ENCODE measurements at regions not wholly inside any gene's neighbourhood (a gene's known extent, or its start where the extent isn't known, plus 50 kb on each side); places are given as distances from the start of the nearest gene placed in this dataset.
A peak's percentile ranks its signal among the peaks of the same experiment; 100 is the strongest.

GRCh38 chr2:9156483-9156882, 50.1 kb upstream of the ASAP2 start:
- DNase-seq (ENCODE audit: low spot score): no peak

GRCh38 chr2:9154061-9154460, 52.6 kb upstream of the ASAP2 start:
- no peak for DNase-seq (ENCODE audit: low spot score)

GRCh38 chr2:9153643-9153980, 53.0 kb upstream of the ASAP2 start:
- DNase-seq (ENCODE audit: low spot score): no peak

DNA sequence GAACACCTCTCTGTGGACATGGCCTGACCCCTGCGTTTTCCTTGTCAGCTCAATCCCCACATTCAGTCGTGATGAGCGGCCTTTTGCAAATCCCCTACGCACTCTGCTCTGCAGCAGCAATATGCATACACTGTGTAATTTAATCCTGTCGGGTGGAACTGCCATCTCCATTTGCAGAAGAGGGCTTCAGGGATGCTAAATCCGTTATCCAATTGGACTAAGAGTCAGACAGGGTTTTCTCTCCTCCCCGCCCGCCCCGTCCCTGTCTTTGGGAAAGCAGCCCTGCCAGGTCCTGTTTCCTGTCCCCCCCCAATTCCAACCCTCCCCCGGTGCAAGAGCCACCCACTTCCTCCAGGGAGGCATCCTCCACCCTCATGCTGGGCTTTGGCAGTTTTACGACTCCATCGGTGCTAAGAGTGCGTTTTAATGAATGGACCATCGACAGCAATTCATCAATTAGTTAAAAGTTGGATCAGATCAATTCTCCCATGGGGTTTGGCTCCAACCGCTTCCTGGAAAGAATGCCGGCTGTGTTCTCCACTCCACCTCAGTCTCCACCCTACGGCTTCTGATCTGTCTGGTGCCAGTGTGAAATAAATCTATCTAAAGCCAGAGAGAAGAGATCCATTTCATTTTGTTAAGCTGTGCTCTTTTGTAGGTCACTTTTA, 53.5 kb upstream of the ASAP2 start:
- no peak for DNase-seq (ENCODE audit: low spot score)

GRCh38 chr2:9150906-9151305, 55.7 kb upstream of the ASAP2 start:
- DNase-seq (ENCODE audit: low spot score): no peak

GRCh38 chr2:9150568-9150900, 56.1 kb upstream of the ASAP2 start:
- DNase-seq (ENCODE audit: low spot score): no peak

- no peak for DNase-seq (ENCODE audit: low spot score)
Observed at GRCh38 chr2:9149726-9150567, 56.7 kb upstream of the ASAP2 start.

- DNase-seq (ENCODE audit: low spot score): no peak
Observed at GRCh38 chr2:9149388-9149660, 57.3 kb upstream of the ASAP2 start.

GRCh38 chr2:9146646-9147045, 60.0 kb upstream of the ASAP2 start:
- DNase-seq (ENCODE audit: low spot score): no peak

DNA sequence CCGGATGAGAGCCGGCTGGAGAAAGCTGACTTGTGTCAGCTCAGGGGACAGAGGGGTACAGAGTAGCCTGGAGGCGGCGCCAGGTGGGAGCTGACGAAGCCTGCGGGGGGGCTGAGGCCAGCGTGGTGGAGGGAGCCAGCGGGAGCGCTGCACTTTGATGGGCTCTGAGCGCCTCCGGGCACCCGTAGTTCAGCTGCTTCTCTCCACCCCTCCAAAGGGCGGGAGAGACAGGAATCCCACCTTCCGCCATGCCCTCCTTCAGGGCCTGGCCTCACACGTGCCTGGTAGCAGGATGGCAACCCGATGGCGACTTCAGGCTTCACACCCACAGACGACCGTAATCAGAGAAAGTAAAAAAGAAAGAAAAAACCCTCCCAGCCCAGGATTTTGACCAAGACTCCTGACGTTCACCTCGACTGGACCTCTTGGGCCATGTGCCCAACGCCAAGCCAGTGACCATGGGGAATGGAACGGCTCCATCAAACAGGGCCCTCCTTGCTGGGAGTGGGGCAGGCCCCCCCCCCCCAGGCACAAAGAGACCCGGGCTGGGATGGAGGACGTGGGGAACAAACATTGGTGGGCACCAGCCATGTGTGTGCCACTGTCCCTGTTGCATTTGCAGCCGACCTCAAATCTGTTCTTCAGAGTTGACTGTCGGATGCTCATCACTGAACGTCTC, 60.7 kb upstream of the ASAP2 start:
- no peak for DNase-seq (ENCODE audit: low spot score)

- DNase-seq (ENCODE audit: low spot score): no peak
Observed at GRCh38 chr2:9145109-9145751, 61.4 kb upstream of the ASAP2 start.

DNA sequence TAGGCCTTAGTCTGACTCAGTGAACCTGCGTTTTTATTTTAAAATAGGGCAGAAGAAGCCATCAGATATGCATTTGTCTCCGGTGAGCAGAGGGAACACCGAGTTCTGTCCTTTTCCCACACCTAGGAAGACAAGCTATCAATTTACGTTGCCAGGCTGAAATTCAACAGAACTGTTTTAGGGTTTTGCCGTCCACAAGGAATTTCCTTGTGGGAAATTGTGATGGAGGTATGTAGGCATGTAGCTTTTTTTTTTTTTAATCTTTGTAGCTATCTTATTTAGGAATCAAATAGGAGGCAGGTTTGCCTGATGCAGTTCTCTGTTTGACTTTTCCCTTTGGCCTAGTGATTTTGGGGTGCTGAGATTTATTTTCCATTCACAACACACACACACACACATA, 62.0 kb upstream of the ASAP2 start:
- no peak for DNase-seq (ENCODE audit: low spot score)

DNA sequence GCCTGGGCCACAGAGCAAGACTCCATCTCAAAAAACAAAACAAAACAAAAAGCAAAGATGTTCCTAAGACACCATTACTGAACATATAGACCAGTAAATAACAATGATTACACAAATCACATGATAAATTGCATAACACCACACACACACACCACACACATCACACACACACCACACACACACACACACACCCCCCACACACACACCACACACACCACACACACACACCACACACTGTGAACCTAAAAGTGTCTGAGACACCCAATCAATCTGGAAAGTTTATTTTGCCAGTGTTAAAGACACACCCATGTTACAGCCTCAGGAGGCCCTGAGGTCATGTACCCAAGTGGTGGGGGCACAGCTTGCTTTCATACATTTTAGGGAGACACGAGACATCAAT, 62.6 kb upstream of the ASAP2 start:
- DNase-seq (ENCODE audit: low spot score): no peak

DNA sequence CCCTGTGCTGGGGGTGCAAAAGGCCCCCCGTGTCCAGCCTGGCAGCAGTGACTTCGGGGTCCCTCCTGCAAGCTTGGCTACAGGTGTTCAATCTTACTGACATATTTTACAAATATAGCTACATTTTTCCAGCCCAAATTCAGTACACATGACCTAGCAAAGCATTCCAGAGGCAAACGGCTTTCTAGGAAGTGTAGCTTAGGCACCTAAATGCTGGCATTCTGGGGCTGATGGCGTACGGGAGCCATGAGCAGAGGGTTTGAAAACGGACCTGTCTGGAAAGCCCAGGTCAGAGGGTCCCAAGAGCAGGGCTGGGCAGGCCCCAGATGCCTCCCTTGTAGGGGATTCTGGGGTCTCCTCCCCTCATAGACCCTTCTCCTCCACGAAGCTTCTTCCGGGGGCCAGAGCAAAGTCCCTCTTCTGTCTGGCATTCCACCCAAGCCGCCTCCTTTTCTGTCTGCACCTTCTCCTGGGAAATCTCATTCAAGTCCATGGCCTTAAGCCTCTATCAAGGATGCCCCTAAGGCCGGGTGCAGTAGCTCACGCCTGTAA, 63.3 kb upstream of the ASAP2 start:
- no peak for DNase-seq (ENCODE audit: low spot score)

DNA sequence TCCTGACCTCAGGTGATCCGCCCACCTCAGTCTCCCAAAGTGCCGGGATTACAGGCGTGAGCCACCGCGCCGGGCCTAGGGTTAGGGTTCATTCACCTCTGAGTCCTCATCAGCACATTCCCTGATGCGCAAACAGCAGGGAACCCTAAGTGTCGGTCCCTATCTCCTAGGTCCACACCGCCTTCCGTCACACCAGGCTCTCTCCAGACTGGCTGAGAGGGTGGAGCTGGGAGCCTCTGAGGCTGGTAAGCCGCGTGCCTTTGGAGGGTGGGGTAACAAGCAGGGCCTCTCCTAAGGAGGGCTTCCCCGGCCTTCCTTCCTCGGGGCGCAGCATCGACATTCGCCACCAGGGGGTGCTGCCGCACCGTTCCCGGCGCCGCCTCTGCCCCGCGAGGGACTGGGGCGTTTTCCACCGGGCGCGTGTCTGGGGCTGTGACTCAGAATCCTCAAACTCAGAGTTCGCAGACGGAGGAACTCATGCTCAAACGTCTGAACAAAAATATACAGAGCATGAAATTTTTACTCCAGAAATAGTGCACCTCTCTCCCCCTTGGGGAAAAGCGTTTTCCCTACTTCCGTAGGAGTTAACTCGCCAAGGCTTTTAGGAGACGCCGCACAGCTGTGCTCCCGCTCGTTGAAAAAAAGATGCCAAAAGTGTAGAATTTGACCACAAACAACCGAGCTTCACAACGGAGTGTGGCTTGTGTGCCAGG, 63.9 kb upstream of the ASAP2 start:
- peak; percentile 58 for DNase-seq (ENCODE audit: low spot score)

DNA sequence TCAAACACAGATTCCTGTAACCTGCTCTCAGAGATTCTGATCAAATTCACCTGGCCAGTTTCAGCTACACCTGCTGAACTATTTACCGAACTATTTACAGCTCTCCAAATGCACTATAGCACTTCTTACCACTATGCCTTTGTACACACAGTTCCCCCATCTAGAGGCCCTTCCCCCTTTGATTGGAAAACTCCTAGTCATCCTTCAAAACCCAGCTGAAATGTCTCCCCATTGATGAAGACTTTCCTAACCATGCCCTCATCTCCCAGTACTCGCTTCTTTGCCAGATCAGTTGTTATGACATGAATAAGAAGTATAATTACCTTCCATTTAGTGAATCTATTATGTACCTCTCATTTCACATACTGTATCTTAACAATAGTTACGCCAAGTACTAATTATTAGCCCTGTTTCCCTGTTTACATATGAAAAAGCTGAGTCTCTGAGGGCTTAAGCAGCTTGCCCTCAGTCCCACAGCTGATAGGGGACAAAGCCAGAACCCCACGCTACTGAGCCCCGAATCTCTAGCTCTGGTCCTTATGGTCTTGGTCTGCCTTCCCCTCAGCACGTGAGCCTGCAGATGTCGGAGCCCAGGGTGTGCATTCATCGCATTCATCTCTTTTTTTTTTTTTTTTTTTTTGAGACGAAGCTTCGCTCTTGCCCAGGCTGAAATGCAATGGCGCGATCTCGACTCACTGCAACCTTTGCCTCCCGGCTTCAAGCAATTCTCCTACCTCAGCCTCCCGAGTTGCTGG, 64.7 kb upstream of the ASAP2 start:
- no peak for DNase-seq (ENCODE audit: low spot score)

DNA sequence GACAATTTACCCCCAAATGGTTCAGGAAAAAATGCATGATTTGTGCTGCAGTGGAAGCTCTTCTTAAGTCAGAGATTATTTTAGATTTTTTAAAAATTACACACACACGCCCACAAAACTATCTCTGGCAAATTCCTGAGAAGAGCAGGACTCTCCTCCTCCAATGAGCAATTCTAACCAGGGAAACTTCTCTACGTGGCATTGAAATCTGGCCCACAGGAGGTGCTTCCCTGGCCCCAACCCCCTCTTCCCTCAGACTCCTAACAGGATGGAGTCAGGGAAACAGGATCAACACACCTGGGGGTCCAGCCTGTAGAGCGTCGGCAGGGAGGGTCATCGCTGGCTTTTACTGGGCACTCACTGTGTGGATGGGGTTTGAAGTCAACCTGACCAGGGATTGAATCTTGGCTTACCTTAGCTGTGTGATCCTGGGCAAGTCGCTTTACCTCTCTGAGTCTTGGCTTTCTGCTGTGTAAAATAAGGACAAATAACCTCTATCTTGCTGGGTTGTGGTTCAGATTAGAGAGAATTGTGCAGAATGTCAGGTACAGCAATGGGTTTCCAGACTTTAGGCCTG, 65.4 kb upstream of the ASAP2 start:
- DNase-seq (ENCODE audit: low spot score): no peak

DNA sequence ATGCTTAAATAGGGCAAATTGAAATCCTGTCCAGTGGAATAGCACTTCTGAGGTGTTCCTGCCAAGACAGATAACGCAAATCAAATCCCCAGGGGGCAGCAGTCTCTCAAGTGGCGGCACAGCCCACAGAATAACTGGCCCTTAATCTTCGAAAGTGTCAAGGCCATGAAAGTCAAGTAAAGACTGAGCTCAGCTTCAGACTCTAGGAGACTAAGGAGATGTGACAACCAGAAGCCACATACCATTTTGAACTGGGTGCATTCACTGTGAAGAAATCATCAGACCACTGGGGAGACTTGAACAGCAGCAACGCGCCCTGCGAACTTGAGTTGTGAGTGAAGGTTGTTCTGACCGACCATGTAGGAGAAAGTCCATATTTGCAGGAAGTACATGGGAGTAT, 66.0 kb upstream of the ASAP2 start:
- no peak for DNase-seq (ENCODE audit: low spot score)

DNA sequence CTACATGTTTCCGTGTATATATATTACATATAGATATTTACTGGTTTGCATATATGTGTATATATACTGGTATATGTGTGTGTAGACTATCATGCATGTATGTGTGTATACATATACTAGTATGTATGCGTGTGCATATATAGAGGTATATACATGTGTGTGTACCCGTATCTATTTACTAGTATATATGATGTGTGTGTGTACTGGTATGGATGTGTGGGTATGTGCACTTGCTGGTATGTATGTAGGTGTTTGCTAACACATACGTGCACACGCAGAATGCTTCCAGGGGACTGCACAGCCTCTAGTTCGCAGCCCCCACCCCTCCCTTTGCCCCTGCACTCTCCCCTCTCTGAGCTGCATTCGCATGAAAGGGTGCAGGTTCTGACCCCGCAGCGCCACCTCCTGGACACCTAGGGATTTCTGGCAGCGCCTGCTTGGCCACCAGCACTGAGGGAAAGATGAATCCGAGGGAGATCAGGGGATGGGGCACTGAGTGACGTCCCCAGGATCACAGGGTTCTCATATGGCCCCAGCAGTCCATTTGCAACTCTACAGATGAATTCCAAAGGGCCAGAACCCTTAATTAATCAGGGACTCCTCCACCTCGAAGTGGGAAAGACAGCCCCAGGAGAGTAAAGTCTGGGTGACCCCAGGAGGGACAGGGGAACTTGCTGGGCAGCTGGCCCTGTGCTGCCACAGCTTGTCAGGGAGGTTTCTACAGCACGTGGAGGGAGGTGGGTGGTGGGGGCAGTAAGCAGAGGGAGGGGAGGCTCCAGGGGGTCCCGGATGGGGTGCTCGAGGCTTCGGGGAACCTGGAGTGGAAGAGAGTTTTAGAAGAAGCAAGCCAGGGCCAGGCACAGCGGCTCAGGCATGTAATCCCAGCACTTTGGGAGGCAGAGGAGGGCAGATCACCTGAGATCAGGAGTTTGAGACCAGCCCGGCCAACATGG, 66.8 kb upstream of the ASAP2 start:
- peak; percentile 57 for DNase-seq (ENCODE audit: low spot score)
